Left renal cortex interstitium (tissue), 4 donors: ENCODE measurements at regions not wholly inside any gene's neighbourhood (a gene's known extent, or its start where the extent isn't known, plus 50 kb on each side); places are given as distances from the start of the nearest gene placed in this dataset.

Experiments used
- DNase-seq, 4 donors: peaks; one replicate each; pipeline ENCODE4 v3.0.0-alpha.2; 2013; ENCODE audit warnings: low read depth in 4 of 4, low spot score in 2 of 4, missing footprints in 1 of 4

GRCh38 chr2:8482432-8482831 lies 199.4 kb upstream of the ID2 start:
- no peak for DNase-seq

DNA sequence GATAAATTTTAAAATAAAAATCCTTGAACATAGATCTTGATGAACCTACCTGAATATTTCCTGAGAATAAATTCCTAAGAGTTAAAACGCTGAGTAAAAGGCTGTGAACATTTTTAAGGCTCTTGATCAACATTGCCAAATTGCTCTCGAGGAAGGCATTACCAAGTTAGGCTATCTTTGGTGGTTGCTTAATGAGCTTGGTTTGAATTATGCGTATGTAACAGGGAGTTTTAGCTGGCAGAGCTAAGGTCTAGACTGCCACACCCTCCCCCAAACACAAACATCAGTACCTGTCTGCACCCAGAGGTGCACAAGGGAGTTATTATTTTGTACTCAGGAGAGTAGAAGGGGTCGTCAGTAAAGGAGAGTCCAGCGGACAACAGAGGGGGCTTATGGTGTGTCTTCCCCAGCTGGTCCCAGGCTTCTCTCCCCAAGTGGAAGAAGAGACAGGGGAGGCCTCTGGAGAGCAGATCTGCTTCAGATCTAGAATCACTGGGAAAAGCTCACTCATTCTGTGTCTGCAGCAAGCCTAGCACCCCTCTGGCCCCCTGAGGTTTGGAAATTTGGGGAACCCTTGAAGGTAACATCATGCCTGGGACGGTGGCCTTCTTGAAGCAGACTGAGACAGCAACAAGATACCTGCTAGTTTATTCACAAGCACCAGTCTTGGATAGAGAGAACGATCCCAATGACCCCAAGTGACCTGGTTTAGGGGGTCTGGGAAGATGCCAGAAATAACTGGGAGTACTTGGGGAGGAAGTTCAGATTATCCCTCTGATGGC lies 197.2 kb upstream of the ID2 start:
- no peak for DNase-seq

- DNase-seq, result no peak
Observed at GRCh38 chr2:8485736-8486135, 196.1 kb upstream of the ID2 start.

GRCh38 chr2:8486141-8486540 lies 195.7 kb upstream of the ID2 start:
- no peak for DNase-seq

GRCh38 chr2:8487461-8487932 lies 194.4 kb upstream of the ID2 start:
- no peak for DNase-seq

DNA sequence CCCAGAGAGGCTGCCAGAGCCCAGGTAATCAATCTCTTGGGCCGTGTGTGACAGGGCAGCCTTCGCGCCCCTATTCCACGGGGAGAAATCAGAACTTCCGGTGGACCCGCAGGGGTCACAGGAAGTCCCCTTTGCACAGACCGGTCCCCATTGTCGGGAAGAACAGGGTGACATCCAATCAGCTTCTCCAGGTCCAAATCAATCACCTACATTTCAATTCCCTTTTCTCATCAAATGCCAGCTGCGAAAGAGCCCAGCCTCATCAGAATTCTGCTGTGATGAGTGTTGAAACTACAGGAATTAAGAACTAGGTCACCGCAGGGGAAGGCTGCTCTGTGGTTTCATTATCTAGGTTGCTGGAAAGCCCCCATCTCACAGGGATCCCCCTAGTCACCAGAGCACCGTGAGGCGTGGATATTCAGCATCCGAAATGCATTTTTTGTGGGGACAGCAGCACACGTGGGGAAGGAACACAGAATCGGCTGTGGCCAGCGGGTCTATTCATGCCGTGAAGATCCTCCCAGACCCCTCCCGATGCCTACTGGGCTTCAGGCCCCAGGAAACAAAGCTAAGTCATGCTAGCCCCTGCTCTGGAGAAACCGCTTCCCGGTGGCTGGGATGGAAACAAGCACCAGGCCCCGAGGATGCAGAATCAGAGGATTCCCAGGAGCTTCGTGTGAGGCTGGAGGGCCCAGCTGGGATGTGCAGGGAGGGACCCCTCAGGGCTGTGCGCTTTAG lies 193.7 kb upstream of the ID2 start:
- DNase-seq, result no peak

- DNase-seq, result no peak
Observed at GRCh38 chr2:8489221-8489620, 192.6 kb upstream of the ID2 start.

DNA sequence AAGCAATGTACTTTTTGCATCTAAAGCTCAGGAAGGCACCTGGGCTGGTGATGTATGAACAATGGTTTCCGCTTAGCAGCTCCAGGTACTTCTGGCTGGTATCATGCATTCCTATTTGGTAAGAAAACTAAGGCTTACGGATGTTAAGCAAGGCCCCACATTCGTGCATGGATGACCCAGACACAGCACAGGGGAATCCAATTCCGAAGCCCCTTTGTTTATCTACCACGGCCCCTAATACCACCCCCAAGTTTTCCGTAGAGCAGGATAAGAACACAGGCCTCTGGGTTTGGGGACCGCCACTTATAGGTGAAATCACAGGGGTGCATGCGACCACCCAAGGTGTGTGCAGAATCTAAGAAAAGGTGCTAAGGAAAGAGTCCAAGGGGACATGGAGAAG lies 192.1 kb upstream of the ID2 start:
- DNase-seq, result no peak

- DNase-seq, result no peak
Observed at GRCh38 chr2:8490166-8490721, 191.6 kb upstream of the ID2 start.

DNA sequence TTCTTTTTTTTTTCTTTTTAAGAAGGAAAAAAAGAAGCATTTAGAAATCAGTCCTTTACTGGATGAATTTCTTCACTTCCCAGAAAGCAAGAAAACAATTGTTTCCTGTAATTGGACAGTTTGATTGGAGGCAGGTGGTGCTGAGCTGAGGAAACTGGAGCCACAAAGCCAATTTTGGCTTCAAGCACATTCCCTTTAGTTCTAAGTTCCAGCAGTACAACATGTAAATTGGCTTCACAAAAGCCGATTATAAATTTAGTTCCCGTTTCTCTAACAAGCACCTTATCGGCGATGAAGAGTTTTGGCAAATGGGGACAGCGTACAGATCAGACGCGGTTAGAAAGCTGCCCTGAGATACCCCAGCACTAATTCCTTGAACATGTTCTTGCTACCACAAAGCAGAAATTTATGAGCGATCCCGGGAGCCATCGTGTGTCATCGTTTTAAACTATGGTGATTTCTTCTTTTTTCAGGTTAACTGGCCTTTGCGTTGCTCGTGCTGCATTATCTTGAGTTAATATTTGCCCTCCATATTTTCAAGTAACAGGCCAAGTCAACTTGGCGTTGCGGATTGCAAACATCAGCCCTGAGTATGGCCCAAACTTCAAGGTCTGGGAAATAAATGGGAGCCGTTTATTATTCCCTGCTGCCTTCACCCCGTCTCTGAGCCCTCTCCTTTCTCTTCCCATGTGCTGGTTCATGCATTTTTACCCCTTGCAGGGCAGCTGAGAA lies 190.4 kb upstream of the ID2 start:
- DNase-seq, result peak in 2 of 4 donors; percentile 44 to 55

GRCh38 chr2:8494151-8494550 lies 187.7 kb upstream of the ID2 start:
- no peak for DNase-seq

- DNase-seq, result no peak
Observed at GRCh38 chr2:8494589-8494988, 187.3 kb upstream of the ID2 start.

DNA sequence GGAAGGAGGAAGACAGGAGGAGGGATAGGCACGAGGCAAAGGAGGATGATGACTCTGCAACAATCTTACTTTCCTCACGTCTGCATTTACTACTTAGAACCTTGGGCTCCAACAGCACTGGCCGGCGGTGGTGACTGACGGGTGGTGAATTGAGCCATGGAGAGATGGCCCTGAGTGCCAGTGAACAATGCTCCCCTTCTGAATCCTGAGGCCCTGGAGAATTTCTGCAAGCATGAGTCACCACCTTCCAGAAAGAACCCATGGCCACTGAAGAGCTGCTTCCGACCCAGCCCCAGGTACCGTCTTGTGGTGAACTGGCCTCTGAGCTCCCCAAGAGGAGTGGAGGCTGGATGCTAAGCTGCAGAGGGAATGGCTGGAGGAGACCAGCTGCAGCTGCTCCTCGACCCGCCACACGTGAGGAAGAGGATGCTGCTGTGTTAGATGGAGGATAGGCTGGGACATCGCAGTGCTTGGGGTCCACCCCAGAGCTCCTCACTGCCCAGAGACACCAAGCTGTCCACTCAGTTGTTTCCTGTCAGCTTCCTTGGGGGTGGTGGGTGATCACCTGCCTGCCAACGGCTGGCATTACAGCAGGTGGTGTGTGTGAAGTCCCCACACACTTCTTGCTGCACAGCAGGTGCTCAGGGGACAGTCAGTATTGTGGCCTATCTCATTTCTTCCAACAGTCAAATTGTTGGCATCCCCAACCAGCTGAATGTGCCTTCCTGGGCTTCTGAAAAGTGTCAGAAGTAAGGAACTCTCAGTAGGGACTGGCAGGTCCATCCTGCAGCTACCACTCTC lies 186.5 kb upstream of the ID2 start:
- no peak for DNase-seq

- no peak for DNase-seq
Observed at GRCh38 chr2:8496079-8496478, 185.8 kb upstream of the ID2 start.

GRCh38 chr2:8496617-8497016 lies 185.2 kb upstream of the ID2 start:
- DNase-seq, result no peak

- DNase-seq, result no peak
Observed at GRCh38 chr2:8498994-8499393, 182.9 kb upstream of the ID2 start.

DNA sequence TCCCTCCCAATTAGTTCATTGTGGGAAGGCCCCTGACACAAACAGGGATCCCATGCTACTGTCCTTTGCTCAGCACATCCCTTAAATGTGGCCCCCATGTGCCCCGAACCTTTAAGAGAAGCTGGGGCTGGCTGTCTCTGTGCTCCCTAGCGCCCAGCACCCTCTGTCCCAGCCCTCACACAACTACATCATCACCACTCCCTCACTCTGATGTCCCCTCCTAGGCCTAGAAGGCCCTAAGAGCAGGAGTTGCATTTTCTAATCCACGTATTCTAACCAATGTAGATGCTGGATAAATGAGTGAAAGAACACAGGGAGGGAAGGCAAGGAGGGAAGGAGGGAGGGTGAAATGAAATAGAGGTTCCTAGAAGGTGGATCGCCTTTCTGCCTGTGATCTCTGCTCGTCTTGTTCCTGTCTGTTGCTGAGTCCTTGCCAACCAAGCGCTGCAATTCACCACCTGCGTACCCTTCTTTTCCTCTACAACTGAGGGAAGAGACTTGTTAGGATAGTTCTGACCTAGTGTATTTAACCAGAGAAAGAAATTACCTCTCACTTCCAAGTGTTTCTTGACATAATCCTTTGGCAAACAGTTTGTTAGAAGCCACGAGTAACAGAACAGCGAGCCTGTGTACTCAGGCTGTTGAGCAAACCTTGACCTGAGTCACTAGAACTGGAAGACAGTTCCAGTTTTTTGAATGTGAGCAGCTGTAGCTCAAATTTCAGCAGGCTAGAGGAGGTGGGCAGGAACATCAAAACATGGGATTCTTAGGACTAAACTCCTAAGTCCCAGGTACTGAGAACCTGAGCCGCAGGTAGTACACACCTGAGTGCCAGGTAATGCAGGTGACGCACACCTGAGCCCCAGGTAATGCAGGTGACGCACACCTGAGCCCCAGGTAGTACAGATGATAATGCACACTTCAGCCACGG lies 181.5 kb upstream of the ID2 start:
- DNase-seq, result no peak

GRCh38 chr2:8501061-8501720 lies 180.7 kb upstream of the ID2 start:
- no peak for DNase-seq

GRCh38 chr2:8502316-8502715 lies 179.5 kb upstream of the ID2 start:
- no peak for DNase-seq
